Fibroblast of lung (primary cell): ENCODE measurements at regions not wholly inside any gene's neighbourhood (a gene's known extent, or its start where the extent isn't known, plus 50 kb on each side); places are given as distances from the start of the nearest gene placed in this dataset.
"Not testable (repeated sequence)": the region's sequence is repeated elsewhere in the genome, so short reads cannot be mapped to it uniquely, and the experiment has no call there.

ENCODE experiments used
- DNase-seq, 2 donors: peaks; one replicate each; pipeline versions ENCODE4 v3.0.0 to v3.0.0-alpha.2; 2010; ENCODE audit warnings: low read depth in 2 of 2
- H2AFZ ChIP-seq: 2 replicates; pipeline ENCODE4 v1.5.1; 2012; ENCODE audit warnings: low read length, control low read depth, inconsistent platforms
- H3K27ac ChIP-seq: 2 replicates; pipeline ENCODE4 v1.5.1; 2011; ENCODE audit warnings: low read length, control low read depth; ENCODE audit not compliant: insufficient read depth
- H3K27me3 ChIP-seq: 2 replicates; pipeline ENCODE4 v1.5.1; 2011; ENCODE audit warnings: mild to moderate bottlenecking, low read length; ENCODE audit not compliant: control insufficient read depth, insufficient read depth
- H3K36me3 ChIP-seq: 2 replicates; pipeline ENCODE4 v1.5.1; 2011; ENCODE audit warnings: low read length; ENCODE audit not compliant: control insufficient read depth, insufficient read depth
- H3K4me1 ChIP-seq: 2 replicates; pipeline ENCODE4 v1.5.1; 2011; ENCODE audit warnings: low read length; ENCODE audit not compliant: control insufficient read depth, insufficient read depth; ENCODE audit errors: extremely low read depth
- H3K4me2 ChIP-seq: 2 replicates; pipeline ENCODE4 v1.5.1; 2011; ENCODE audit warnings: low read length, control low read depth; ENCODE audit not compliant: insufficient read depth; ENCODE audit errors: extremely low read depth
- H3K4me3 ChIP-seq, 4 experiments: fragments of 200-600 bp in 1 of 4; sonication (generic) in 1 of 4; replicated peaks in 1 of 4; 2 replicates each; pipeline ENCODE4 v1.5.1; 2011 to 2016; ENCODE audit warnings: low read length in 4 of 4, low read depth in 3 of 4, mild to moderate bottlenecking in 3 of 4, control low read depth in 2 of 4, inconsistent platforms in 1 of 4, mixed read lengths in 1 of 4; ENCODE audit not compliant: insufficient read depth in 1 of 4; ENCODE audit errors: control extremely low read depth in 1 of 4
- H3K79me2 ChIP-seq: 2 replicates; pipeline ENCODE4 v1.5.1; 2012; ENCODE audit warnings: mild to moderate bottlenecking, low read length, inconsistent platforms; ENCODE audit not compliant: control insufficient read depth, insufficient read depth
- H3K9ac ChIP-seq: 2 replicates; pipeline ENCODE4 v1.5.1; 2011; ENCODE audit warnings: mild to moderate bottlenecking, low read length, control low read depth; ENCODE audit not compliant: insufficient read depth
- H3K9me3 ChIP-seq: 2 replicates; pipeline ENCODE4 v1.5.1; 2012; ENCODE audit warnings: low read depth, low read length; ENCODE audit not compliant: control insufficient read depth, insufficient read depth
- H4K20me1 ChIP-seq: 2 replicates; pipeline ENCODE4 v1.5.1; 2011; ENCODE audit warnings: low read length; ENCODE audit not compliant: control insufficient read depth, insufficient read depth; ENCODE audit errors: extremely low read depth
- CTCF ChIP-seq, 2 donors: IDR thresholded peaks in 1 of 2; conservative IDR thresholded peaks in 1 of 2; 1 replicate in 1 of 2; 2 replicates in 1 of 2; pipeline ENCODE4 v1.5.1; 2011 to 2012; ENCODE audit warnings: low read length in 2 of 2, control low read depth in 1 of 2, inconsistent platforms in 1 of 2, low read depth in 1 of 2, mild to moderate bottlenecking in 1 of 2
- EZH2 ChIP-seq: IDR thresholded peaks from 2 replicates; pipeline ENCODE4 v1.5.1; 2012; ENCODE audit warnings: low read length, control low read depth, mild to moderate bottlenecking; ENCODE audit errors: missing control alignments

- H4K20me1 ChIP-seq = no peaks in the 10 kb centered on the region
- no peak for TF ChIP-seq EZH2
- H3K27ac ChIP-seq = no peak overlapping the region
- H3K79me2 ChIP-seq = no peaks in the 10 kb centered on the region
- H2AFZ ChIP-seq = no peak overlapping the region
- no peaks in the 10 kb centered on the region for H3K9me3 ChIP-seq
- H3K36me3 ChIP-seq = no peaks in the 10 kb centered on the region
- H3K9ac ChIP-seq = no peak overlapping the region
- H3K4me1 ChIP-seq = peaks cover 2% of the 10 kb centered on the region
- no peaks in the 10 kb centered on the region for H3K27me3 ChIP-seq
- DNase-seq = peak in 1 of 2 donors; percentile 39
- H3K4me3 ChIP-seq = no peak overlapping the region
- H3K4me2 ChIP-seq = no peak overlapping the region
These were observed 174.5 kb downstream of the PLPPR4 start for GRCh38 chr1:99438656-99439230.

DNA sequence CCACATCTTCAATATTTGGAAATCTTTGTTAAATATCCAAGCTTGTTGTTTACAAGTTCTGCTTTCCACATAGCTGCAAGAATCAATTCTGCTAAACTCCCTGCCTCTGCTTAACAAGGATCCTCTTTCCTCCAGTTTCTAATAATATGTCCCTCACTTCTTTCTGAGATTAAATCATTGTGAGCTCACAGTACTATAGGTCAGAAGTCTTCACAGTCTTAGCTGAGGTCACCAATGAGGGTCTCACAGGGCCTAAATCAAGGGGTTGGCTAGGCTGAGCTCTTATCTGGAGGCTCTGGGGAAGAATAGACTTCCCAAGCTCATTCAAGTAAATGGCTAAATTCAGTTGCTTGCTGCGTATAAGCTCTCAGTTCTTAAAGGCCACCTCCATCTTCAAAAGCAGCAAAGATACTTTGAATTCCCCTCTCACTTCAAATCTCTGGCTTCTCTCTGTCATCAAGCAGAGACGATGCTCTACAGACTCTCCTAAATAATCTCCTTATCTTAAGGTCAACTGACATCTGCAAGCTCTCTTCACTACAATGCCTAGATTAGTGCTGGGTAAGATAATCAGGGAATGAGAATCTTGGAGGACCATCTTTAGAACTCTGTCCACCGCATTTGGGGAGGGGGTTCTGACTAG lies 175.3 kb downstream of the PLPPR4 start:
- TF ChIP-seq EZH2 (no peak), CTCF (conservative IDR thresholded peaks at IDR 0.05 in 1 of 2, IDR thresholded peaks at IDR 0.05 in 1 of 2; ENCODE audit: low read depth in 1 of 2, low read length in 2 of 2) (no peak)
- no peak overlapping the region for H3K9ac ChIP-seq
- peaks cover 2% of the 10 kb centered on the region for H3K4me1 ChIP-seq
- H2AFZ ChIP-seq = no peak overlapping the region
- no peak overlapping the region for H3K4me3 ChIP-seq
- H3K27me3 ChIP-seq = no peaks in the 10 kb centered on the region
- H3K9me3 ChIP-seq = no peaks in the 10 kb centered on the region
- no peaks in the 10 kb centered on the region for H4K20me1 ChIP-seq
- H3K36me3 ChIP-seq = no peaks in the 10 kb centered on the region
- no peak for DNase-seq
- no peak overlapping the region for H3K4me2 ChIP-seq
- H3K79me2 ChIP-seq = no peaks in the 10 kb centered on the region
- H3K27ac ChIP-seq = no peak overlapping the region

GRCh38 chr1:99441299-99442095 lies 177.2 kb downstream of the PLPPR4 start:
- no peak overlapping the region for H3K4me3 ChIP-seq
- H3K9me3 ChIP-seq = no peaks in the 10 kb centered on the region
- peak overlapping the region; percentile 13 for H3K4me2 ChIP-seq
- peaks cover 2% of the 10 kb centered on the region for H3K4me1 ChIP-seq
- TF ChIP-seq CTCF (conservative IDR thresholded peaks at IDR 0.05 in 1 of 2, IDR thresholded peaks at IDR 0.05 in 1 of 2; ENCODE audit: low read depth in 1 of 2, low read length in 2 of 2) (no peak), EZH2 (no peak)
- no peaks in the 10 kb centered on the region for H4K20me1 ChIP-seq
- no peaks in the 10 kb centered on the region for H3K27me3 ChIP-seq
- H3K9ac ChIP-seq = no peak overlapping the region
- H2AFZ ChIP-seq = peak overlapping the region; percentile 6
- H3K79me2 ChIP-seq = no peaks in the 10 kb centered on the region
- H3K36me3 ChIP-seq = no peaks in the 10 kb centered on the region
- peak; percentile 22 to 85 for DNase-seq
- no peak overlapping the region for H3K27ac ChIP-seq

GRCh38 chr1:99444211-99444927 lies 180.1 kb downstream of the PLPPR4 start:
- not testable (repeated sequence) for H3K27ac ChIP-seq, H3K27me3 ChIP-seq, H3K9me3 ChIP-seq, H3K4me2 ChIP-seq, H3K4me3 ChIP-seq, H4K20me1 ChIP-seq, H3K9ac ChIP-seq, H2AFZ ChIP-seq, DNase-seq, H3K79me2 ChIP-seq, H3K36me3 ChIP-seq, H3K4me1 ChIP-seq
